K562 (cell line): ENCODE measurements at regions not wholly inside any gene's neighbourhood (a gene's known extent, or its start where the extent isn't known, plus 50 kb on each side); places are given as distances from the start of the nearest gene placed in this dataset.

Source experiments
- ARID3A ChIP-seq: IDR thresholded peaks from 2 replicates; pipeline ENCODE4 v1.6.1; 2012; ENCODE audit warnings: low read depth, low read length, improper control_type of control experiment, borderline replicate concordance
- ATF3 ChIP-seq, 2 experiments: fragments of 450-650 bp in 1 of 2; sonication (generic) in 1 of 2; formaldehyde crosslinking in 1 of 2; IDR thresholded peaks in 1 of 2; conservative IDR thresholded peaks in 1 of 2; 2 replicates each; pipeline versions ENCODE4 v1.6.1 to v1.8.1; 2016 to 2023; ENCODE audit warnings: mild to moderate bottlenecking in 2 of 2, moderate library complexity in 2 of 2, inconsistent platforms in 1 of 2, missing genetic modification reagents in 1 of 2
- COPS2 ChIP-seq: fragments of 450-650 bp; conservative IDR thresholded peaks from 2 replicates; pipeline ENCODE4 v1.6.1; 2016; ENCODE audit warnings: mild to moderate bottlenecking, moderate library complexity
- EGR1 ChIP-seq: fragments of 450-650 bp; conservative IDR thresholded peaks from 2 replicates; pipeline ENCODE4 v1.6.1; 2017; ENCODE audit warnings: mild to moderate bottlenecking
- HIVEP1 ChIP-seq: fragments of 250-450 bp; sonication (Bioruptor Pico); IDR thresholded peaks from 2 replicates; pipeline ENCODE4 v1.4.0; 2020; ENCODE audit warnings: mild to moderate bottlenecking
- HNRNPUL1 ChIP-seq: fragments of 200-400 bp; formaldehyde crosslinking; IDR thresholded peaks from 2 replicates; pipeline ENCODE4 v1.6.1; 2017; ENCODE audit warnings: low read length
- NCOR1 ChIP-seq: fragments of 450-650 bp; IDR thresholded peaks from 2 replicates; pipeline ENCODE4 v1.6.1; 2016; ENCODE audit warnings: mild to moderate bottlenecking, moderate library complexity
- NFIC ChIP-seq: fragments of 450-650 bp; IDR thresholded peaks from 2 replicates; pipeline ENCODE4 v1.6.1; 2017; ENCODE audit warnings: mild to moderate bottlenecking, inconsistent platforms
- PHB2 ChIP-seq: fragments of 450-650 bp; IDR thresholded peaks from 2 replicates; pipeline ENCODE4 v1.6.1; 2017; ENCODE audit warnings: low read depth
- RAD21 ChIP-seq, 2 experiments: fragments of 250-450 bp in 1 of 2; fragments of 450-650 bp in 1 of 2; sonication (Bioruptor Pico) in 1 of 2; formaldehyde crosslinking in 1 of 2; IDR thresholded peaks in 1 of 2; conservative IDR thresholded peaks in 1 of 2; 2 replicates each; pipeline versions ENCODE4 v1.4.0 to v1.8.0; 2020 to 2022; ENCODE audit warnings: mild to moderate bottlenecking in 2 of 2, moderate library complexity in 1 of 2
- SMC3 ChIP-seq: conservative IDR thresholded peaks from 2 replicates; pipeline ENCODE4 v1.6.1; 2011; ENCODE audit warnings: low read depth, low read length, improper control_type of control experiment; ENCODE audit not compliant: insufficient read depth
- ZC3H8 ChIP-seq: fragments of 450-650 bp; IDR thresholded peaks from 2 replicates; pipeline ENCODE4 v1.6.1; 2017
- ZNF24 ChIP-seq: fragments of 450-650 bp; IDR thresholded peaks from 2 replicates; pipeline ENCODE4 v1.6.1; 2016
- ZNF444 ChIP-seq: fragments of 250-450 bp; sonication (Bioruptor Pico); IDR thresholded peaks from 2 replicates; pipeline ENCODE4 v1.4.0; 2020; ENCODE audit warnings: mild to moderate bottlenecking, moderate library complexity
- ZNF589 ChIP-seq: fragments of 200-800 bp; sonication (Bioruptor generic); IDR thresholded peaks from 2 replicates; pipeline ENCODE4 v1.6.1; 2016; ENCODE audit warnings: low read depth, missing genetic modification characterization, missing compliant biosample characterization
- TF ChIP-seq, protein P1 (sequence below): sonication (generic); formaldehyde crosslinking; IDR thresholded peaks from 2 replicates; pipeline ENCODE4 v1.8.0; 2022; ENCODE audit warnings: mild to moderate bottlenecking, missing genetic modification reagents

DNA sequence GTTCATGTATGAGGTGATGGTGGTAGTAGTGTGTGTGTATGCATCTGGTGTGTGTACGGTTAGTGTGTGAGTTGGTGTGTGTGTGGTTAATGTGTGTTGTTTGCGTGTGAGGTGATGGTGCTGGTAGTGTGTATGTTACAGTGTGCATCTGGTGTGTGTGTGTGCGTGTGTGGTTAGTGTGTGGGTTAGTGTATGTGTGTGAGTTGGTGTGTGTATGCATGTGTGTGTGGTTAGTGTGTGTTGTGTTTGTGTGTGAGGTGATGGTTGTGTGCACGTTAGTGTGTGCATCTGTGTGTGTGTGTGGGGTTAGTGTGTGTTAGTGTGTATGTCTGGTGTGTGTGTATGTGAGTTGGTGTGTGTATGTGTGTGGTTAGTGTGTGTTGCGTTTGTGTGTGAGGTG lies 153.0 kb downstream of the ACTR3B start (continued):
- TF ChIP-seq, protein P1, sequence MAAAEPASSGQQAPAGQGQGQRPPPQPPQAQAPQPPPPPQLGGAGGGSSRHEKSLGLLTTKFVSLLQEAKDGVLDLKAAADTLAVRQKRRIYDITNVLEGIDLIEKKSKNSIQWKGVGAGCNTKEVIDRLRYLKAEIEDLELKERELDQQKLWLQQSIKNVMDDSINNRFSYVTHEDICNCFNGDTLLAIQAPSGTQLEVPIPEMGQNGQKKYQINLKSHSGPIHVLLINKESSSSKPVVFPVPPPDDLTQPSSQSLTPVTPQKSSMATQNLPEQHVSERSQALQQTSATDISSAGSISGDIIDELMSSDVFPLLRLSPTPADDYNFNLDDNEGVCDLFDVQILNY, result no peak
- TF ChIP-seq NCOR1 (no peak), ARID3A (no peak), NFIC (no peak), ZNF444 (CRISPR knock-in tag) (no peak), COPS2 (no peak), ATF3 (IDR thresholded peaks at IDR 0.05) (no peak), ATF3 (CRISPR knock-in tag; conservative IDR thresholded peaks at IDR 0.05) (no peak), SMC3 (no peak), ZNF589 (CRISPR knock-in tag) (no peak), PHB2 (no peak), ZC3H8 (no peak), HNRNPUL1 (no peak), EGR1 (0 out of 2 replicates have a peak, but pooled peaks have one; percentile 3), HIVEP1 (no peak), RAD21 (CRISPR knock-in tag; conservative IDR thresholded peaks at IDR 0.05 in 1 of 2, IDR thresholded peaks at IDR 0.05 in 1 of 2) (no peak), ZNF24 (no peak)
- TF ChIP-seq, all 486 proteins: peak for 6
